ENCODE measurements at regions not wholly inside any gene's neighbourhood (a gene's known extent, or its start where the extent isn't known, plus 50 kb on each side); places are given as distances from the start of the nearest gene placed in this dataset.

DNA sequence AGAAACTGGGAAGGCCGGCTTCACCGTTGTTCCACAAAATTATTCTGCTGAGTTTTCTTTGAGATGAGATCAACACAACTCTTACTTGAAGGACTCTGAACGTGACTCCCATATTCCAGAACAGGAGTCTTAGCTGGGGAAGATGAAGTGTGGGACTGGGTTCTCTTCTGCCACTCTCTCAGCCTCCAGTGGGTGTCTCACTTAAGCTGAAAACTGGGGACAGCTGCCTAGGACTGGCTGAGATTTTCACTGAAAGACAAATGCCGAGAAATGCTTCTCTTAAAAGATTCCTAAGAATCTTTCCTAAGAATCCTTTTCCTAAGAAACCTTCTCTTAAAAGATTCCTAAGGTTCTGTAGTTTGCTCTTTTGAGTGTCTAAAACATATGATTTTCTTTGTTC is 156.6 kb upstream of the LHCGR start:
- peak; percentile 37 for DNase-seq (ENCODE audit: low spot score)

DNA sequence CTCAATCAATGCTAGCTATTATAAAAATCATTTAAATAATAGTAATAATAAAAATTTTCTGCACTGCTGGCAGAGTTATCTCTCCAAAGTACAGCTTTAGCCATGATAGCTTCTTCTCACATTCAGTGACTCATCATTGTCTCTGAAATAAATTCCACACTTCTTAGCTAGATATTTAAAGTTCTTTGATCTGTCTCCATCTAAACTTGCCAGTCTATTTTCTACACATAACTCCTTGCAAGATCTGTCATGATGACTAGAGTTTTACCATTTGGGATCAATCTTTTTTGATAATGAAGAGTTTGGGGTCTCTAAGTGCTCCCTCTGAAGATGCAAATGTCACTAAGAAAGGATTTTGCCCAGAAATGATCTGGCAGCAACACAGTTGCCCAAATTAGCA is 155.4 kb upstream of the LHCGR start:
- no peak for DNase-seq (ENCODE audit: low spot score)

DNA sequence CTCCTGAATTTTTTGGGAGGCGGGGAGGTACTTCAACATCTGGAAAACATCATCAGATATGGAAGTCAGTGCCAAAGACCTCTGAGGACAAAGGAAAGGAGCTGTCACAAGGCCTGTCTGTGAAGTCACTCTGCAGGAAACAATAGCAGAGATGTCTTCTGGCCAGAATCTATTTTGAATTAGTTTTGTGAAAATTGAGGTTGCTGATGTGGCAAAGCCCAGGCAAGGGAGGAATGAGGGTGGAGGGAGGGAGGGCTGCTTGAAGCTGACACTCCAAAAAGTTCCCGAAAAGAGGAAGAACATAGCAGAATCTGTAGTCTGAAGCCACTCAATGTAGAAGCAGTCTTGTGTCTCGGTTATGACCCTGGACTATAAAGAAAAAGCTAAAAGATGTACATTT is 151.1 kb upstream of the LHCGR start:
- no peak for DNase-seq (ENCODE audit: low spot score)

DNA sequence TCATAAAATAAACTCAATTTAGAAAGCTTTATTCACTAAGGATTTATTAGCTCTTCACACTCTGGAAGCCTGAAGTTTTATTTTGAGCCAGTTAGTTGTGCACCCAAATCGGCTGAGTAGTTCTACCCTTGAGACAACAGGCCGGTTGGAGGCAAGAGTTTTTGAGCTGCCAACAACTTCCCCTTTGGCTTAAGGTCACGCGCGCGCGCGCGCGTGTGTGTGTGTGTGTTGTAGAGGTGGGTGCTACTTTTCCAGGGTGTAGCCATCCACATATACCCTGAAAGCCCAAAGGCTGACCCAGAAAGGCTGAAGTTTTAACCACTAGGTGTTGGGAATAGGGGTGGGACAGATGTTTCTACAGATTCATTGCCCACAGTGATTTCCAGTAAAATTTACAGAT is 150.2 kb upstream of the LHCGR start:
- no peak for DNase-seq (ENCODE audit: low spot score)

DNA sequence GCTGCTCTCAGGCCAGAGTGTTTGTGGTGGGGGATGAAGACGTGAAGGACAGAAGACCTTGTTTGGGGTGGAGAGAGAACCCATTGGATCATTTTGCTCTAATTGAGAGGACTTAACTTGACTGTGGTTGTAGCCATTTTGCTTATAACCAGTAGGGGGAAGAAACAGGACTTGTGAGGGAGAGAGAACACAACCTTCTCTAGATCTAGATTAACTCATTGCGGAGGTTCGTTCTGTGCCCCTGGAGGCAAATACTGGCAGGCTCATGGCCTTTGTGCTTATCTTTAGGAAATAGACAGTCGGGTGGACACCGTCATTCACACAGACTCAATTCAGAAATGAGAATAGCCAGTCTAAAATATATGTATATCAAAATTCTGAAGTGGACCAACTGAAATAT is 147.0 kb upstream of the LHCGR start:
- DNase-seq (ENCODE audit: low spot score): no peak

DNA sequence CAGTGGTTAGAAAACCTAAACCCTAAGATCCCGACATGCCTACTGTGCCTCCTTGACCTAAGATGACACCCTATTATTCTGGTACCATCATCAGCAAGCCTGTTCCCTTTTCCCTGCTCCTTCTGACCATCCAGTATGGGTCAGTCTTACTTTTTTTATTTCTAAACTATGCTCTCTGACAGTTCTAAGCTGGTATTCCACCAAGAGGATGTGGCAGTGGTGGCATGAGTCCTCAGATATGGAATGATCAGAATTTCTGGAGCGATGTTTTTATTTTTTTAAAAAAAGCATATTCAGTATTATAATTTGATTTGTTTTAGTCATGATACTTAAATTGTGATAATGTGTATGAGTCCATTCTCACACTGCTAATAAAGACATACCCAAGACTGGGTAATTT is 145.9 kb upstream of the LHCGR start:
- DNase-seq (ENCODE audit: low spot score): no peak

DNA sequence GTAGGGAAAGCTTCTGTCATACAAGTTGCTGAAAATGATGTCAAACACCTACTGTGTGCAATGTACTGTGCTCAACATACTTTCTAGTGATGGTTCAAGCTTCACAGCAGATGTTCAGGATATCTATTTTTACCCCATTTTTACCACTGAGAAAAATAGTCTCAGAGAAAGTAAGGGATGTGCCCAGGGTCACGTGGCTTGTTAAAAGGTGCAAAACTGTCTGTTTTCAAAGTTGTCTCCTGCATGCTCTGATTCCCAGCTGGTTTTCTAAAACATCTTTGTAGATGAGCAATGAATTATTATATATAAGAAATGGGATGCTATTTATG is 145.5 kb upstream of the LHCGR start:
- DNase-seq (ENCODE audit: low spot score): no peak

DNA sequence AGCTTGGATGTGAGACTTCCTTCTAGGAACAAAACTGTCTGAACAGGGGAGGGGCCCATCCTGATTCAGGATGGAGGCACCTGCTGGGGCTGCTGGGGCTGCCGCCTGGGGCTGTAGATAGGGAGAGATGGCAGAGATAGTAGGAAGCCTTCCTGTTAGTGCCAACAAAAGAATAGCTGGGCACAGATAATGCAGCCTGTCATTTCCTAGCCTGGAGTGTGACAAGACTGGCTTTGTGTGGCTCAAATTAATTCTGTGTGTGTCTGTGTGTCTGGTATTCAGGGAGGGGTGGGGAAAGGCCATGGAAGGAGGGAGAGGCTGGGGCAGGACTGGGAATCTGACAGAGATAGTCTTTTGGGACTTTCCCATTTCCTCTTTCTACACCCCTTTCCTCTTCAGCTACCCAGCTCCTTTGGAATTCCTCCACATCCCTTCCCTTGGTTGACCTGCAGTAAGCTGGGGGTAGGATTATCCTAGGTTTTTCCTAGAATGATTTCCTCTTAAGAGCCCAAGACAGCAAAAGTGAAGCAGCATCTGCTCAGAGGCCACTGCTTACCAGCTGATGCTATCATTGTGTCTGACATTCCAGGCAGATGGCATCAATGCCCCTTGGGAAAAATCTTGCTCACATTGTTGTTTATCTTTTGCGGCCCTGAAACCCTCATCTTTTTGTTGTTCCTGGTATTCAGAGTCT is 144.9 kb upstream of the LHCGR start:
- no peak for DNase-seq (ENCODE audit: low spot score)

DNA sequence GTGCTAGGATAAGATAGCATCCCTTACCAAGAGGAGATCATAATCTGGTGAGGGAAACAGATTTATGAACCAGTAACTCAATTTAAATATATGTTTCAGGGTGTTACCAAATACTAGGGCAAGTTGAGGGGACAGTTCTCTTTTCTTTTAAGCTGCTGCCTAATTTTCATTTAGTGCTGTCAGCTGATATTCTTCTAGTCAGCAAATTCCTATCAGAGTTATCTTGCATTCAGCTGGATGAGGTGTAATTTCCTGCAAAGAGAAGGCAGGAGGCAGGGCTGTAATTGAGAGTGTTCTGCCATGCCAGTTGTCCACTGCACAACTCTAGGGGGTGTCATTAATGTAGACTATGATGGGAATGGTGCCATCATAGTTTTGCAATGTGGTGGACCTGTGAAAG is 141.3 kb upstream of the LHCGR start:
- DNase-seq (ENCODE audit: low spot score): no peak

DNA sequence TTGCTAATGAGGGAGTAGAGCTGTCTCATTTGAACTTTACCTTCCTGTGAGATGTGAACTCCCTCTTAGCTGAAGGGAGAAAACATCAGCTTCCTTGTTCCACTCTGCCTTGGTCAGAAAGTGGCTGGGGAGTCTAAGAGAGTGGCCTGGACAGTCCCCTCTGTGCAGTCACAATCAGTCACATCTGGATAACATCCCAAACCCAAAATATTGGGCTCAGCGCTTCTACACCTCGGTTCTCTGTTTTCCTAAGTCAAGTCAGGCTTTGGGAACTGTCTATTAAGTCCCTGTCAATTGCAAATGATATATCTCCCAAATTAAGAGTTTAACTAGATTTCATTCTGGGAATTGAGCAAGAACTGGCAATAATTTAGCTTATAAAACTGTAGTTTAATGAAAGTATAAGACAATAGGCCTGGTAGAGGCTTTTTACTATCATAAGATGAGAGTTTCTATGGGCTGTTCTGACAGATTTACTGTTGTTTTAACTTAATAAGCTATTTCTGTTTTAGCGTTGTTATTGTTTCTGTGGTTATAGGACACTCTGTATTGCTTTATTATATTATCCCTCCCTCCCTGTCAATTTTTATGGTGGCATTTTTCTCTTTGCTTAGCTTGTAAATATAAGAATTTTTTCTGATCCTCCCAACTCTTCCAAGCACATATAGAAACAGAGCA is 135.1 kb upstream of the LHCGR start:
- DNase-seq (ENCODE audit: low spot score): no peak

DNA sequence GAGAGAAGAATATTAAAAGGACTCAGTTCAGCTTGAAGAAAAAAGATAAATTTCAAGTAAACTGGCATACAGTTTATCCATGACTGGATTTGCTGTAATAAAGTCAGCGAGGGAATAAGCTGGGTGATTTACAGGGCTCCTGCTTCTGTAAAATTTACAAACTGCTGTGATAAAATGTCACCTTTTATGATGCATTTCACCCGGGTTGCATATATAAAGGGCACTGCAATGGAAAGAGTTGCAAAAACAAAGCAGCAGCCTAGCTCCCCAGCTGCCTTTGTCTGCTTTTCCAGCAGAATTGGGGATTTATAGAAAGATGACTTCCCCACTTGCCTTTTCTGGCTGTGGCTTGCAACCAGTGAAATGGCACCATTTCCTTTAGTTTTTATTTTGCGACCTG is 132.5 kb upstream of the LHCGR start:
- DNase-seq (ENCODE audit: low spot score): peak; percentile 15

DNA sequence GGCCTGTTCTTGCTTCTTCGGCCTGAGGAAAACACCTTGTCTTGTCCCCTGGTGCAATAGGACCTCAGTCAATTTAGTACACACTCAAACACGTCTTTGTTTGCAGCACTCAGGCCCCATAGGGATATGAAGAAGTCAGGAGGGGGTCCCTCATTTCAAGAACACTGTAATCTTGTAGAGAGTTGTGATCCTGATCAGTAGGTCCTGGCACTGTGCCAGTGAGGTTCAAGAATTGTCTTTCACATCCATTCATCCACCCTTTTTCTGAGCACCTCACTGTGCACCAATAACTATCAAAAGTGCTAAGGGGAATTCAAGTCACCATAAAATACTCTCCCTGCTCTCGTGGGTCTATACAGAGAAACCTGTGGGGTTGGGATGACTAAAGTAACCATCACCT is 131.4 kb upstream of the LHCGR start:
- no peak for DNase-seq (ENCODE audit: low spot score)

DNA sequence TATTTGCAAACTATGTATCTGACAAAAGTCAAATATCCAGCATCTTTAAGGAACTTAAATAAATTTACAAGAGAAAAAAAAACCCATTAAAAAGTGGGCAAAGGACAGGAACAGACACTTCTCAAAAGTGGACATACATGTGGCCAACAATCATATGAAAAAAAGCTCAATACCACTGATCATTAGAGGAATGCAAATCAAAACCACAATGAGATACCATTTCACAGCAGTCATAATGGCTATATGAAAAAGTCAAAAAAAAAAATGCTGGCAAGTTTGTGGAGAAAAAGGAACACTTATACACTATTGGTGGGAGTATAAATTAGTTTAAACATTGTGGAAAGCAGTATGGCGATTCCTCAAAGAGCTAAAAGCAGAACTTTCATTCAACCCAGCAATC is 130.3 kb upstream of the LHCGR start:
- DNase-seq (ENCODE audit: low spot score): no peak

DNA sequence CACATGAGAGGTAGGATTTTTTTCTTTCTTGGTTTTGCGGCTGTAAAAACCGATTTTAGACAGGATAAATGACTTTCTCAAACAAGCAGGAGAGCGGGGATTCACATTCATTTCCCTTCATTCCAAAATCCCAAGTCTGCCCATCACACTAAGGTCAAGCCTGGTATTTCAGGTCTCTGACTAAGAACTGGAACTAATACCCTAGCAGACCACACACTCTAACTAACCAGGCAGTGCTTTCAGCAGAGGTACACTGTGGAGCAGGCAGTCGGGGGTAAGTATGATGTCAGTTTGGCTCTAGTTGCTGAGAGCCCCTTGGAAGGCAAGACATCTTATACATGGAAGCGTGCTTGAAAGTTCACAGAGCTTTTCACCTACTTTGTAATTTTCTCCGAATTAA is 128.1 kb upstream of the LHCGR start:
- DNase-seq (ENCODE audit: low spot score): no peak

DNA sequence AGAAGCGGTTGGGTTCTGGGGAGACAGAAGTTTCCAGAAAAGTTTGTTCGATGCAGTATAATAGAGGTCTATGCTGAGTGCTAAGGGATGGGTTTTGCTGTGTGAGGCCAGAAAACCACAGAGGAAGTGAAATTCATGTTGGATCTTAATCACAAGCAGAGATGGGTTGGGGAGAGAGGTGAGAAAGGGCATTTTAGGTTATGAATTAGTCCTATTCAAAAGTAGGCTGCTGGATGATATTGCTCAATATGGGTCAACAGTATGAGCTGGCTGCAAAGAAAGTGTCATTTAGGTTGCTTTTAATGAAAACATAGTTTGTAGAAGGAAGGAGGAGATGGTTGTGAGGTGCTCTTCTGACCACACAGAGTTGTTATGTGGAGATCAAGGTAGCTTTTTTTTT is 118.8 kb upstream of the LHCGR start:
- DNase-seq (ENCODE audit: low spot score): no peak

DNA sequence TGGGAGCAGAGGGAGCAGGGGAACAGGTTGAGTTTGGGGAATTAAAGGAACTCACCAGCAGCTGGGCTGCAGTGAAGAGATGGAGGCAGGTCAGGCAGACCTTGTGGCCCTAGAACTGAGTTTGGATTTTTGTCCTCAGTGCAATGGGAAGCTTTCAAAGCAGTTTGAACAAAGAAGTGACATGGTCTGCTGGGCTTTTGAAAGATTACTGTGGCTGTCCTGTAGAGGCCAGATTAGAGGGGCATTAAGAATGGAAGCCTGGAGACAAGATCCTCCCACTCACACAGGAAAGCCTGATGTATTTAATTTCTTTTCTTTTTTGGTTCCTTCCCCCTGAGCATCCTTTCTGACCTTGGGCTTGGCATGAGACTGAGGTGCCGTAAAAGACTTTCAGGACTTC is 118.1 kb upstream of the LHCGR start:
- DNase-seq (ENCODE audit: low spot score): no peak

DNA sequence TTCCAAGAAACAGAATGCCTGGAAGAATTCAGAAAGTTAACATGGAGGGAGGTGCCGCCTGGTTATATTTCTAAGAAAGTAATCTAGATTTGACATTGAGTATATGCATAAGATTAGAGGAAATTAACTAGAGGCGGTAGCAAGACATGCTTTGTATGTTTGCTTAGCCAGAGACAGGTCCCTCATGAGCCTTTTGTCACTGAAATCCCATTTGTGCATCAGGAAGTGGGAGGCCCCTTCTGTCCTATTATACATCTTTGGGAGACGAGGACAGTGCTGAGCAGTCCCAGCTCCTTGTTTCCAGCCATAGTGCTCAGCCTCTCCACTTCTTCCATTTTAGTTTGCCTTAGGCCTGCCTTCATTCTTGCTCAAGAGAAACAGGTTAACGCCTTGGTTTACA is 115.4 kb upstream of the LHCGR start:
- no peak for DNase-seq (ENCODE audit: low spot score)

DNA sequence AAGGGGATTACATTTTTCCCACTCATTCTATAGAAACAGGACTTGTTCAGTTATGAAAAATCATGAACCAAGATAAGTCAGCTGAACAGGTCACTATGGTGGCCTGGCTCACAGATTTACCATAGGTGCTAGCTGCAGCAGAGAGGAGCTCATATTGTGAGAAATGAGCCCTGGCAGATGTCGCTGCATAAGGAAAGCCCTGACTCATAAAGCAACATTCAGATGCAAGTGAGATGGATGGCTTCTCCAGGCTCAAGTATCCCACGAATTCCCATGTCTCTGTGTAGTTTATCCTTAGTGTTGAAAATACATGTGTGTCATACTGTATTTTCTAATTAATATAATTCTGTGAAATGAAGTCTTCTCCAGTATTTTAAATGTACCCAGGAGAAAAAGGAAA is 115.0 kb upstream of the LHCGR start:
- DNase-seq (ENCODE audit: low spot score): no peak

DNA sequence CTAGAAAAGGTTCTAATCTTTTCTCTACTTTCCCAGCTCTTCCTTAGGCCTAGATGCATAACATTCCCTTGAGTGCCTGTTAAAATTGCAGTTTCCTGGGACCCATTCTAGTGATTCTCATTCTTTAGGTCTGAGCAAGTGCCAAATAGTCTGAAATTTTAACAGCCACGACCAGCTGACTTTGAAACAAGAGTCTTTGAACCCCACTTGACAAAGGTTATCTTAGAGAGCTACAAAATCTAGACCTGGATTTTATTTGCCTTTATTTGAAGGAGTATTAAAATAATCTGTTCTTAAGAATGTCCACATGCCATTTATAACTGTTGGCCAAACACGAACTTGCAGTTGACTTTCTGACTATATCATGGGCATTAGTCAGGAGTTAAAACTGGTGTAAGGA is 110.2 kb upstream of the LHCGR start:
- no peak for DNase-seq (ENCODE audit: low spot score)

DNA sequence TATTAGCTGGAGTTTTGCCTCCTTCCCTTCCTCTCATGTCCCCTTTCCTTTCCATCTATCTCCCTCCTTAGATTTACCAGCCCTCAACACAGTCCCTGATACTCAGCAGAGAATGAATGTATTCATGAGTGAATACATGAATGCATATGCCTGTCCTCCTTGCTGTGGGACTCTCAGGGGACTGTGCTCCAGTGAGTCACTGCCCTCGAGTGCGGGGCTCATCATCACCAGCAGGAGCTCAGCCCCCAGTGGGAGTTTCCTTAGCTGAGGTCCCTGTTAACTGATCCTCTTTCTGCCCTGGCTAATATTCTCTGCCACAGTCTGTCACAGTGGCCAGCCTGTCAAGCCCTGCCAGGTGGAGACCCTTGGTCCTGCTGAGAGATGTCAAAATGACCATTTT is 104.9 kb upstream of the LHCGR start:
- DNase-seq (ENCODE audit: low spot score): no peak

DNA sequence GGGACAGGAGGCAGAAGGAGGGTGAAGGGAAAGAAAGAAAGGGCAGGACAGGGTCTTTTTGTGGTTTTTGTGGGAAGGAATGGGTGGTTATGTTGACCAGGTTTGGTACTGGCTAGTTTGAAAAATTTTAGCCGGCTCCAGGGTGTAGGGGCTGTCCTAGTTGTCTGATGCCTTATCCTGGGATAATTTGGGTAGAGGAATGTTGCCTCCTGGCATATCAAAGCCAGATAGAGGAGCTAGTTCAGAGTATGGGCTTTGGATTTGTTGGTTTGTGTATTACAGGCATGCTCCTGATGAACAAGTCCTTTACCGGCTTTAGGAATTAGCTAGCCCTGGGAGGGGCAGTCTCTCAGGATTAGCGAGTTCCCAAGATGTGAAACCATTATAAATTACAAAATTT is 101.1 kb upstream of the LHCGR start:
- DNase-seq (ENCODE audit: low spot score): no peak

DNA sequence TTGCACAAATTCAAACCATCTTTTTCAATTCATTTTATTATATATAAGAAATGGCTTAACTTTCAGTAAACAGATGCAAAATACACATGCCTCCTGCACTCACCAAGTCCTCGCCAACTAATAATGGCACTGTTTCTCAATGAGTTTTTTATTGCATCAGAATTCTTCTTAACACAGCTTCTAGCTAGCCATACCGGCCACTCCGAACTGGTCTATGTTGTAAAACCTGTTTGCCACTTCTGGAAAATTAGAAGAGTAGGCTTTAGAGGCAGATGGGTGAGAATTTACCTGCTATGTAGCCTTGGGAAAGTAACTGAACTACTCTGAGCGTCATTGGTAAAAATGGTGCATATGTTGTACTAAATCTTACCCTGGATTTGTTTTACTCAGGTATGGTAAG is 100.6 kb upstream of the LHCGR start:
- no peak for DNase-seq (ENCODE audit: low spot score)

DNA sequence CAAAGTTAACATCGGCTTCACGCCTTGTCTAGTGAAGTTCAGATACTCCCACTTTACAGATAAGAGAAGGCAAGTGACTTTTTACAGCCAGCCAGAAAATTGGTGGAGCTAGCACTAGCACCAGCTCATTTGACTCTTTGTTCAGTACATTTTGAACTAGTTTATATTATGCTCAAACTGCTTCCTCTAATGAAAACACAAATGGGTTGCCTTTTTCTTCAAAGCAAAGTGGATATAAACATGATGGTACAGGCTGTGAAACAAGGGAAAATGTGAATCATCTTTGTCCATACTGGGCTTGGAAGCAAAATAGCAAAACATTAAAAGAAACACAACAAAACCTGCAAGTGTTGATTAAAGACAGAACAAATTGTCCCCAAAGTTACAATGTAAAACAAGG is 99.6 kb upstream of the LHCGR start:
- DNase-seq (ENCODE audit: low spot score): no peak

DNA sequence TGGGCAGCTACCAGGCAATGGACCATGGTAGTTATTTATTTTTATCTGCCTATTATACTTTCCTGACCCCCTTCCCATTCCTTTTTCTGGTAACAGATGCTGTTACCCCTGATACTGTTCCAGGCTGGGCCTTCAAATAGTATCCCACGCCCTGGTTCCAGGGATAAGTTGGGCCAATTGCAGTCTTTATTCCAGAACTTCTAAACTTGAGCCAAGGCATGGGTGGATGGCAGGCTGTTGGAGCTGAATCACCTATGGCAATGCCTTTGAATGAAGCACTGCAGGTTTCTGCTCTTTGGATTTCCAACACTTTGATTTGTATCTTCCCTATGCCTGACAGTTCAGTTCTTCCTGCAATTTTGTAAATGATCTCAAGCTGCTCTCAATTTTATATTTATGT is 99.2 kb upstream of the LHCGR start:
- no peak for DNase-seq (ENCODE audit: low spot score)

DNA sequence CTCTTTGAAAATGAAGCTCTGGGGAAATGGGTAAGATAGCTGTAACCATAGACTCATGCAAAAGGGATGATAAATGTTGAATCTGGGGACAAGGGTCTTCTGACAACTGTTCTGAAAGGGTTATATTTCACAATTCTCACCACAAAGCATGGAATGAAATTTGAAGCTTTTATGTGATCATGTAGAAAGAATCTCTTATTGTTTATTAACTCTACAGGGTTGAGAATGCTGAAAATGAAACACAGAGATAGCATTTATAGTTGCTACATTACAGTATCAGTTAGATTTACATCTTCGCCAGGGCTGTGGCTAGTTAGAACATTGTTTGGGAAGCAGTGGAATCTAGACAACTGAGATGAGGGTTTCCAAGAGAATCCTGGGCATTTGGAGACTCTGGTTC is 97.4 kb upstream of the LHCGR start:
- DNase-seq (ENCODE audit: low spot score): no peak
